HG03439 (cell line): ENCODE measurements at regions not wholly inside any gene's neighbourhood (a gene's known extent, or its start where the extent isn't known, plus 50 kb on each side); places are given as distances from the start of the nearest gene placed in this dataset.

ENCODE experiments used
- ATAC-seq: cut with Tn5 transposase; IDR thresholded peaks from one replicate; pipeline ENCODE4 v1.9.1; 2021; ENCODE audit warnings: mild to moderate bottlenecking, moderate library complexity; ENCODE audit not compliant: unreplicated experiment

DNA sequence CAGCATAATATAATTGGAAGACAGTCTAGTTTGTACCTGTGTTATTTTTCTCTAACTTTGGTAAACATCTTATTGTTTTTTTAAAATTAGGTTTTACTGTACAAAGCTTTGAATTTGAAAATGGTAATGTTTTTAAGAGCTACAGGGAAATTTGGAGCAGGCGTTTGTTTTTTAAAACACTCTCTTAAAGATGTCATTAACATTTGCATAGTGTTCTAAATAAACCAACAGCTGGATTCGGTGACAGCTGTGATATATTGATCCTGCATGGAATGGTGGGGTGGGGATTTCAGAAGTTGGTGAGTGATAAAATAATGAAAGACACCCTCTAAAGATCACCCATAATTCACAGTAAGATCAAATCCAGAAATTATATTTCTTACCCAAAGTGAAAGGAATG lies 97.9 kb upstream of the PRL start:
- no peak for ATAC-seq

DNA sequence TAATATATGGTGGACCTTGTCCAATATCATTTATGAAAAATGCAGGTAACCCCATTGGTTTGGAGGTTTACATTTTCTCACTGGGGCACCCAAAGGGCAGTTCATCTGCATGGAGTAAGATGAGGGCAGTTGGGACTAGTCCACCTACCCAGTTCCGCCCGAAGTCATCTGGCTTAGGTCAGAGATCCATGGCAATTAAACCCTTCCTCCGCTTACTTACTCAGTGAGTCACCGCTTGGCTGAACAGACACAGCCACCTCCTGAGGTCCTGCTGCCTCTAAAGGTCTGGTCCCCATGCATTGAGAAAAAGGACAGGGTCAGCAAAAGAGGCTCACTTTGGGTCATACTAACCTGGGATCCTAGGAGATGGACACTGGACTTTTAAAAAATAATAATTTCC lies 102.9 kb upstream of the PRL start:
- ATAC-seq = no peak

GRCh38 chr6:22401206-22401605 lies 104.4 kb upstream of the PRL start:
- ATAC-seq = no peak

- ATAC-seq = no peak
Measured at GRCh38 chr6:22401932-22402331, 105.1 kb upstream of the PRL start.

DNA sequence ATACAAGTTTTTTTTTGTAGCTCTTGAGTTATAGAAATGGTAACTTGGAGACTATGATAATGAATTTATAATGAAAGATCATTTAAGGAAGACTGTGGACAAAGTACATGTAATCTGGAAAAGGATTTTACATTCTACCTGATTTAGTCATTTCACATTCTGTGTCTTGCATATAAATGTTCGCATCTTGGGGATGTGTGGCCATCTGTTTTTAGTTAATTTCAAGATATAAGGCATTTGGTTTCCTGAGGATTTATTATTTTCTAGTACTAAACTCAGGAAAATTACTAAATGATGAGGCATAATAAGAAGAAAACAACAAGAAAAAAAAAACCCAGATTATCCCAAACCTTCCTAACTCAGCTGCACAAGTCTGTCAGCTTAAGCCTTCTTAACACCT lies 112.7 kb upstream of the PRL start:
- ATAC-seq = no peak

GRCh38 chr6:22411376-22412105 lies 114.7 kb upstream of the PRL start:
- no peak for ATAC-seq

DNA sequence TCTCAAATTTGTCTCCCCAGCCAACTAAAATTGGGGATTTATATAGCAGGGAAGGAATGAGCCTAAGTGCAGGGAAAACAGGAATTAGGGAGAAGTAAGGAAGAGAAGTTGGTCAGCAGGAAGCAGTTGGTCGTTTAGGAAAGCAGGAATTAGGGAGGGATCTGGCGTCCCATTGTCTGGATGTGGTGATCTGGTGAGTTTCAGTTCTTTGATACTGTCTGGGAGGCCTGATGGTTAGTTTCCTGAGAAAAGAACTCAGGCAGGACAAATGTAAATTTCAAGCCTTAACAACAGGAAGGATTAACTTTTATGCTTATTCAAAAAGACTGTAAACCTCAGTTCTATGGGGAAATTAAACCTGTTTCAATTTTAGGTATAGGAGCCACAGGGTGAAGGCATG lies 116.2 kb upstream of the PRL start:
- no peak for ATAC-seq

- ATAC-seq = no peak
Measured at GRCh38 chr6:22413681-22414311, 117.0 kb upstream of the PRL start.

DNA sequence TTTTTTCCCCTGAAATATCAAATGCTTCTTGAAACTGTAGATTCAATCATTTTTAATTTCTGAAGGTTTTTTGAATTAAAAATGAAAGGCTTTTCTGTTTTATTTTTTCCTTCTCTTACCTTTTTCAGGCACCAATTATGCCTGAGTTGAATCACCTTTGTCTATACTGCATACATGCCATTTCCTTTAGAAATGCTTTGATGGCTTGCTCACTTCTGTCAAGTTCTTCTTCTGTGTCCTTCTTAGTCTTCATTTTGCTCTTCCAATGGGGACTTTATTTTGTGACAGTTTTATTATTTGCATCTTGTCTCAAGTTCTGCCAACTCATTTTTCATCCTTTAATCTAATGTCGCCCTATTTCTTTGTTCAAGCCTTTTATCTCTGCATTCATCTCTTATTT lies 121.9 kb upstream of the PRL start:
- no peak for ATAC-seq

GRCh38 chr6:22421198-22421597 lies 124.4 kb upstream of the PRL start:
- ATAC-seq = no peak

GRCh38 chr6:22424196-22424595 lies 127.4 kb upstream of the PRL start:
- ATAC-seq = no peak

DNA sequence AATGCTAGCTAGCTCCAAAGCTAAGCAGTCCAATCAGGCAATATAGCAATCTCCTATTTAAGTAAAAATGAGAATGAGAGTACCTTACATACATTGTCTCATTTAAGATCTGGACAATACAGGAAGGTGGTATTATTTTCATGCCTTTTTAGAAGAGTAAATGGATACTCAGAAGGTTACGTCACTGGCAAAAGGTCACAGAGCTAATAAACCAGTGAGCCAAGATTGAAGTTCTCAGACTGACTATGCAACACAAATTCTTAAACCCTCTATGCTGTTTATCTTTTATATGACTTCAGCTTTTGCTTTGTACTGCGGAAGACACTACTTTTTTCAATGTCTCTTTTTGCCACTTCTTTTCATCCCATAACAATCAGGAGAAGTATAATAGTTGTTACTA lies 135.2 kb upstream of the PRL start:
- no peak for ATAC-seq

GRCh38 chr6:22433745-22434144 lies 135.6 kb upstream of the HDGFL1 start:
- no peak for ATAC-seq

DNA sequence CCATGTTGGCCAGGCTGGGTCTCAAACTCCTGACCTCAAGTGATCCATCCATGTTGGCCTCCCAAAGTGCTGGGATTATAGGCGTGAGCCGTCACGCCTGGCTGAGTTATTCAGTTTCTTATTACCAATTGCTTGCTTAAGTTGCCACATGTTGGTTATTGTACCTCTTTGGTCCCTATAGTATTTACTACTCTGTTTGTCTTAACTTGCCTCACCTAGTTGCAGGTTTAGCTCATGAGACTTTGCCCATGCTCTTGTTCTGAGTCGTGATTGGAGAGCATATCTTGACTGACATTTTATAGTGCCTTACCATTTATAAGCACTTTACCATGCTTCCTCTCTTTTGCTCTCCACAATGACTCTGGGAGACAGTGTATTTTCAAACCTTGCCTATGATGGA lies 134.2 kb upstream of the HDGFL1 start:
- no peak for ATAC-seq

DNA sequence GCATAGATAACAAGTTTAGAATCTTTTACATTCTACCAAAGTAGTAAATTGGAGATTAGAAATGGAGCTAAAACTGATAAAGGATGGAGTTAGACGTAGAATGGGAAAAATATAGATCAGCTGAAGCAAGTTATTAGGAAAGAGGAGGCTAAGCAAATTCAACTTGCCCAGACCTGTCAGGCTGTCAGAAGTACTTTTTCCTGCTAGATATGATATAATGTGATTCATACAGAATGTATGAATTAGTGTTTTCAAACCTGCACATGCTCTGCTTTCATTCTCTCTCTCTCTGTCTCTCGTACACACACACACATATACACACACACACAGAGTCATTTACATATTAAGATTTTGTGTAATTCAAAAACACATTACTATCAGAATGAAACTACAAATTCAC lies 133.2 kb upstream of the HDGFL1 start:
- no peak for ATAC-seq

DNA sequence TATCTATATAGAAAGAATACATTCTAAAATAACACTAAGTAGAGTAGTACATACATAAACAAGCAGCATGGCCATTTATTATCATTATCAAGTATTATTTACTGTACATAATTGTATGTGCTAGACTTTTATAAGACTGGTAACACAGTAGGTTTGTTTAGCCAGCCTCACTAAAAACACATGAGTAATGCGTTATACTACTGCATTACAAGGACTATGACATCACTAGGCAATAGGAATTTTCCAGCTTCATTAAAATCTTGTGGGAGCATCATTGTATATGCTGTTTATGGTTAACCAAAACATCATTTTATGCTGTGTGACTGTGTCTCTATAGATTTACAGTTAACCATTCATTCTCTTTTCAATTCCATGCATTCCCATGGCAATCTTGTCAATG lies 131.7 kb upstream of the HDGFL1 start:
- ATAC-seq = no peak

GRCh38 chr6:22442826-22443225 lies 126.5 kb upstream of the HDGFL1 start:
- ATAC-seq = no peak

- ATAC-seq = no peak
Measured at GRCh38 chr6:22444330-22444729, 125.0 kb upstream of the HDGFL1 start.

DNA sequence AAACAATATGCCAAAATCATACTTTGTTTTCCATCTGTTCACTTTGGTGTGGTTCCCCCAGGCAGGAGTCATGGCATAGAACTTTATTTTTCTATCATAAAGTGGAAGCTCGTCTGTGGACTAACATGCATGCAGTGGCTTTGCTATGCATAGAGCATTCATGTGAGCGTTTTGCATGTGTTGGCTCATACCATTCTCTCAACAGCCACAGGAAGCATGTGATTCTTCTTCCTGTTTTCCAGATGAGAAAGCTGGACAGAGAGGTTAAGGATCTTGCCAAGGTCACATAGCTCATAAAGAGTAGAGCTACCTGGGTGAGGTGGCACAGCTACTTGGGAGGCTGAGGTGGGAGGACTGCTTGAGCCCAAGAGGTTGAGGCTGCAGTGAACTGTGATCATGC lies 123.4 kb upstream of the HDGFL1 start:
- no peak for ATAC-seq

DNA sequence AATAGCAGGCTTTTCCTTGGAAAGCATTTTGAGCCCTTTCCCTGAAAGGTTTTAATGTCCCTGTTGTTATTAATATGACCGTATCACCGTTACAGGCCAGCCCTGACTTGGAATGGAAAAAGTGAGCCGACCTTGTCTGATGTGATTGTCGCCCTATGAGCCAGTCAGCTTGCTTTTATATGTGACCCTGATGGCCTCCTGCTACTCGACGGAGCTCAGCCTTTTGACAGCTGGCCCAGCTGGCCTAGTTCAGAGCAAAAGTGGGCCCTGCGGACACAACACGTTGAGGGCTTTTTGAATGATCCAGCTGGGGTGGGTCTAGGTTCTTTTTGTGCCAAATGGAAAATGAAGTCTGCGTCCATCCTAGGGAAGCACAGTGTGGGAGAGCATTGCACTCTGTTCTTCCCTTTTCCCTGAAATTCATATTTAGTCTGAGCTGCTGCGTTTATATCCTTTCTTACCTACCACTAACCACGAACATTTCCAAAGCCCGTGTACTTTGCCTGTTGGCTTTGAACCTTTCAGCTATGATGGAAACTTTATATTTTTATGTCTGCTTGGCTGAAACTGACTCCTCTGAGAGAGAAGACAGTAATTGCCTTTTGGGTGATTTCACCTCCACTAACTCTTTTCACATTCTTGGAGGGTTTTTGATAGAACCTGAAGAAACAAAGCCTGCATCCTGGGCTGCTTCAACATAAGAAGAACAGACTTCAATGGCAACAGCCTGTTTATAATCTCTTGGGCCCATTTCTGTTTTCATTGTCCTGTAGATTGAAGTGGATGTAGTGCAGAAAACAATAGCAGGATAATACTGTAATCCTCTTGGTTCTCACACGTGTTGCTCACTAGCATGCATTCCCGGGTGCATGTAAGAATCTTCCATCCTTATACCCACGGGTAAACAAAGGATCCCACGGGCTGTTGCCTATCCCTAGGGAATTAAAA lies 121.8 kb upstream of the HDGFL1 start:
- no peak for ATAC-seq

DNA sequence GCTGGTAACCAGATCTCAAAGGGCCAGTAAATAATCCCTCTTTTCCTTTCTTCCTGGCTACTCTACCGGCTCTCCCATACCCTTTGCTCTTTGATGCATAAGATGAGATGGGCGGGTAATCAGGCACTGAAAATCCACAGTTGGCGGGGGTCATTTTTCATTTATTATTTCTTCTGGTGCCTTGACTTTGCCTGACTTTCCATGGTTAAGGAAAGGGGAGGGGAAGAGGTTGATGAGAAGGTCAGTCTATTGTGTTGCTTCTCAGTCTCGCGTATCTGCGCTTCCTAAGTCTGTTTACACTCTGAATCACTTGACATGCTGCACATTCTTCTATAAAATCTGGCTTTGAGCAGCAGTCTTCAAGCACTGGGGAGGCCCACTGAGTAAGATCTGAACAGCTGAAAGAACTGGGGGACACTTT lies 121.1 kb upstream of the HDGFL1 start:
- no peak for ATAC-seq

DNA sequence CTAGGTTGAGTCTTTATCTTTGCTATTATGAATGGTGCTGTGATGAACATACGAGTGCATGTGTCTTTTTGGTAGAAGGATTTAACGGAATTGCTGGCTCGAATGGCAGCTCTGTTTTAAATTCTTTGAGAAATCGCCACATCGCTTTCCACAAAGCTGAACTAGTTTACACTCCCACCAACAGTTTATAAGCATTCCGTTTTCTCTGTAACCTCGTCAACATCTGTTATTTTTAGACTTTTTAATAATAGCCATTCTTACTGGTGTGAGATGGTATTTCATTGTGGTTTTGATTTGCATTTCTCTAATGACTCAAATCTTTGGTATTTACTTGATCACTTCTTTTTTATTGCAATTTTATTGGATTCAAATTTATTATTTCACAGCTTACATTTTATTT lies 117.4 kb upstream of the HDGFL1 start:
- no peak for ATAC-seq
